Retinal pigment epithelial cell (primary cell): ENCODE measurements at regions not wholly inside any gene's neighbourhood (a gene's known extent, or its start where the extent isn't known, plus 50 kb on each side); places are given as distances from the start of the nearest gene placed in this dataset.

Experiments used
- DNase-seq: peaks from one replicate; pipeline ENCODE4 v3.0.0-alpha.2; 2010; ENCODE audit warnings: low read depth
- H3K4me3 ChIP-seq: 2 replicates; pipeline ENCODE4 v1.5.1; 2011; ENCODE audit warnings: mild to moderate bottlenecking, low read length, control low read depth, moderate library complexity
- TF ChIP-seq, protein P1 (sequence below): conservative IDR thresholded peaks from 2 replicates; pipeline ENCODE4 v1.5.1; 2011; ENCODE audit warnings: low read depth, low read length, control low read depth, inconsistent platforms

DNA sequence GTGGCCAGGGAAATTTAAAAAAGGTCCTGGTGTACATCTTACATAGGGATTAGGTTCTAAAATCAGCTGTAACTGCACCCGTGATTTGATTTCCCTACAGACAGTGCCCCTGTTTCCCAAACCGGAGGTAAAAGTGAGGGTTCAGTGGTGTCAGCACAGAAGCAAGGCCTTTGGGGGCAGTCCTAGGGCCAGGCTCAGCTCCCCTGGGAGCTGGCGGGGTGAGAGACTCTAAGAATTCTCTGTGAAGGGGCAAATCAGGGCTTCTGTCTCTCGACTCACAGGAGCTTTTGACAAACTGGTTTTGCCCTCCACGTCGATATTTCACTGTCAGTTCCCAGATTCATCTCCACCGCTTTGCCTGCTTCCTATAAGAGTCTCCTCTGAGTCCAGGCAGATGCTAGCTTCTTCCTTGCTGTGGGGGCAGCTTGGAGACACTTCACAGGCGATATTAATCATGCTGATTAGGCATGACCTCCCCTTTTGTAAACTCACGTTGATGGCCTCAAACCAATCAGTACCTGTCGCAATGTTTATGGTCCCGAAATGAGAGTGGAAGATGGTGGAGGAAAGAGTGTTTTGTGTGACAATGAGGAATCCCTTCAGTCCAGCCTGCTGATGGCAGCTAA is 234.2 kb upstream of the TOX3 start:
- DNase-seq: no peak
- TF ChIP-seq, protein P1, sequence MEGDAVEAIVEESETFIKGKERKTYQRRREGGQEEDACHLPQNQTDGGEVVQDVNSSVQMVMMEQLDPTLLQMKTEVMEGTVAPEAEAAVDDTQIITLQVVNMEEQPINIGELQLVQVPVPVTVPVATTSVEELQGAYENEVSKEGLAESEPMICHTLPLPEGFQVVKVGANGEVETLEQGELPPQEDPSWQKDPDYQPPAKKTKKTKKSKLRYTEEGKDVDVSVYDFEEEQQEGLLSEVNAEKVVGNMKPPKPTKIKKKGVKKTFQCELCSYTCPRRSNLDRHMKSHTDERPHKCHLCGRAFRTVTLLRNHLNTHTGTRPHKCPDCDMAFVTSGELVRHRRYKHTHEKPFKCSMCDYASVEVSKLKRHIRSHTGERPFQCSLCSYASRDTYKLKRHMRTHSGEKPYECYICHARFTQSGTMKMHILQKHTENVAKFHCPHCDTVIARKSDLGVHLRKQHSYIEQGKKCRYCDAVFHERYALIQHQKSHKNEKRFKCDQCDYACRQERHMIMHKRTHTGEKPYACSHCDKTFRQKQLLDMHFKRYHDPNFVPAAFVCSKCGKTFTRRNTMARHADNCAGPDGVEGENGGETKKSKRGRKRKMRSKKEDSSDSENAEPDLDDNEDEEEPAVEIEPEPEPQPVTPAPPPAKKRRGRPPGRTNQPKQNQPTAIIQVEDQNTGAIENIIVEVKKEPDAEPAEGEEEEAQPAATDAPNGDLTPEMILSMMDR: no peak

DNA sequence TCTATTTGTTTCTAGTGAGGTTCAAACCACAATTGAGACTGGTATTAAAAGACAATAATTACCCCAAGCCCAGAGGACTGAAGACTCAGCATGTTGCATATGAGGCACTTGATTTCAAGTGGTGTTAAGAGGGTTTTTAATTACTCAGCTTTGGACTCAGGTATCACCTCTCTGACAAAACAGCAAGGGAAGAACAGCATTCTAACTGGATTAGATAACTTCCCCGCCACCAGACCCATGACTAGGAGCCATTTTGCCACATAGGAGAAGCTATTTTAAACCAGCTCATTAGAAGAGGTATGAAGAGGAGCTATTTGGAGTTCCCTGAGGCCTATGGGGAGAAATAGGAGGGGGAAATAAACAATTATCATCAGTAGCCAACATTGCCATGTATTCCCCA is 226.1 kb upstream of the TOX3 start:
- no peak for DNase-seq
- TF ChIP-seq, protein P1: no peak

More for the DNA sequence above, 234.2 kb upstream of the TOX3 start:
- no peak overlapping the region for H3K4me3 ChIP-seq

DNA sequence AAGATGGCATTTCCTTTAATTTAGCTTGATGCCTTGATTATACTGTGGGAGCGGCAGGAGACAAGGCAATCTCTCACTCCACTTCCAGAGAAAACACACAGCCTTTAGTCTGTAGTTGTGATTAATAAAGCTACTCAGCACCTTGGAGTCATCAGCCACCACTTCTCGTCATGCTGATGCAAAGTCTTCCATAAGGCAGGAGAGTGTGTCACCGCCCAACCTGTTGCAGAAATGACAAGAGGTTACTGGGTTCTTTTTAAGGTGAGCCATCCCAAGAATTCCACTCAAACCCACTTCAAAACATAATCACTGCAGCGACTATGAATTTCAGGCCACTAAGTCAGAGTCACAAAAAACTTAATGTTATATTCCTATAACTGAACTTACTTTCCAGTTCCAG is 223.9 kb upstream of the TOX3 start:
- TF ChIP-seq, protein P1: no peak
- no peak overlapping the region for H3K4me3 ChIP-seq
- DNase-seq: no peak

More for the DNA sequence above, 226.1 kb upstream of the TOX3 start:
- no peak overlapping the region for H3K4me3 ChIP-seq

DNA sequence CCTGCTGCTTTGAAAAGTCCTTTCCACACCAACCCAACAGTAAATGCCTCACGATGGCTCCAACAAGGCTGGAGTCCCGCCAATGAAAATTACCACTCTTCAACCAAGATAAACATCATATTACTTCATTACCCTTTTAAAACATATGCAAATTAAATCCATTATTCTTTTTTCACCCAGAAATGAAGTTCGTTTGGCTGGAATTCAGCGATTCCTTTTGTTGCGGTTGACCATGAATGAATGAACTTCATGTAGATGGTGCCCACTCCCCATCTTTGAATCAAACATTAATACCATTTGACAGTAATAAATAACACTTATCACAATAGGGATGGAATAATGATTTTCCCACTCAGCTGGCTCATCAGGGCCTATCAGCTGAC is 211.5 kb upstream of the TOX3 start:
- H3K4me3 ChIP-seq: no peak overlapping the region
- no peak for DNase-seq

DNA sequence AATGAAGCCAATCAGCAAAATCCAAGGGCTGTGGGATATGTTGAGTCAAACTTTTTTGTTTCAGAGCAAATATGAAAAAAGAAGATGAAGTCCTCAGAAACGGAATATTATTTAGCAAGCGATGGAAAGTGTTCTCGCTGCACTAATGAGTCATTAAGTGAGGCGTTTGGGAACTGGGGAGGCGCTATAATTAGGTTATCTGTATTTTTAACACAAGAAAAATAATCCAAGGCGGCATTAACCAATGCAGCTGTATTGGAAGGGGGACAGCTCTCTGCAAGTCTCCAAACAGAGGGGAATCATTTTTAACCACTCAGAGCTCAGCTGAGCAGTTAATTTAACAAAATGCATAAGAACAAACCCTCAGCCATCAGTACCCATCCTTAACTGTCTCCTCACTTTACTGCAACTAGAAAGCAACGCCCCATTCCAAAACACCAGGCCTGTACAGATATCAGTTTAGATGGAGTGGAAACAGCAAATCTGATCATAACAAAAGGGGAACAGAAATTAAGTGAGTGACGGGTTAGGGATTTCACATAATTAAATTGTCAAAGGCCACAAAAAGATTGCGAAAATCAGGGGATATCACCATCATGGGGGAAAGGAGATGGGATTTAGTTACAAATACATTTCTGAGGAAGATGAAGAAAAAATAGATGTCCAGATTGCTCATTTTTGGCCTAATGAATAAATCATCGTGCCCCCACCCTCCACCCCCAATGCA is 211.0 kb upstream of the TOX3 start:
- H3K4me3 ChIP-seq: no peak overlapping the region
- TF ChIP-seq, protein P1: no peak
- DNase-seq: no peak

More for the DNA sequence above, 211.5 kb upstream of the TOX3 start:
- TF ChIP-seq, protein P1: no peak

DNA sequence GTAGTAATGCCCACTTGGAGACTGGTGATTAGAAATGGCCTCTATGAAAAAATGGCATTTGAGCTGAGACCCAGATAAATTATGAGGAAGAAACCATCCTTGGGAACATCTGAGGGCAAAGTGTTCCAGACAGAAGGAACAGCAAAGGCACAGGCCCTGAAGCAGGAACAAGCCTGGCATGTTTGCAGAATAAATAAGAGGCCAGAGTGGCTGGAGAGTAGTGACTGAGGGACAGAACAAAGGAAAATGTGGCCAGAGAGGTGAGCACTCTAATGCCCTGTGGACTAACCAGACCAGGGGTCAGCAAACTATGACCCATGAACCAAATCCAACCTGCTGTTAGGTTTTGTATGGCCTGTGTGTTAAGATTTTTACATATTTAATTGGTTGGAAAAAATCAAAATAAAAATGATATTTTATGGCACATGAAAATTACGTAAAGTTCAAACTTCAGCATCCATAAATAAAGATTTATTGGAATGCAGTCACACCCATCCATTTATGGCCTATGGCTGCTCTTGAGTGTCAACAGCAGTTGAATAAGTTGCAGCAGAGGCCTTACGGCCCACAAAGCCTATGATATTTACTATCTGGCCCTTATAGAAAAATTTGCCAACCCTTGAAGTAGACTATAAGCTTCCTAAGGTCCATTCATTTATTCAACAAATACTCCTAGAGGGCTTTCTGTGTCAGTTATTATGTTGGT is 210.0 kb upstream of the TOX3 start:
- DNase-seq: no peak
- no peak overlapping the region for H3K4me3 ChIP-seq
- TF ChIP-seq, protein P1: no peak

DNA sequence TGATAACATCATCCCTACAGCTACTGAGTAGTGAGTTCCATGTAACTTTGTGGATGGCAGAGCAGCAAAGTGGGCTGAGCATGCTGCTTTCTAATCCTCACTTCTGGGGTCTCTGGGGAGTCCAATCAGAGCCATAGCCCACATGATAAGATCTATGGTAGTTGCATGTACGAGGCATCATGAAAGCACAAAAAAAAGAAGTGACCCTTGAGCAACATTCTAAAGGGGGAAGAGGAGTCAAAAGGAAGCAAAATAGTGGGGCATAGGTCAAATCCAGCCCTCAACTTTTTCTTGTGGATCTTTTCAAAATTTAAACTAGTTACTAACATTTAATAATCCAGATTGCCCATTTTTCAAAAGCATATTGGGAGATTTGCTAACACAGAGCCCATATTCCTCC is 208.5 kb upstream of the TOX3 start:
- TF ChIP-seq, protein P1: no peak
- H3K4me3 ChIP-seq: no peak overlapping the region
- no peak for DNase-seq
